GM12891 (cell line): ENCODE measurements at regions not wholly inside any gene's neighbourhood (a gene's known extent, or its start where the extent isn't known, plus 50 kb on each side); places are given as distances from the start of the nearest gene placed in this dataset.

ENCODE experiments used
- PAX5 ChIP-seq: IDR thresholded peaks from 2 replicates; pipeline ENCODE4 v1.6.1; 2011; ENCODE audit warnings: low read length, moderate library complexity, mild to moderate bottlenecking; ENCODE audit not compliant: insufficient read depth, severe bottlenecking
- POLR2A ChIP-seq: IDR thresholded peaks from 2 replicates; pipeline ENCODE4 v1.6.1; 2011; ENCODE audit warnings: low read depth, low read length, control low read depth
- POLR2AphosphoS5 ChIP-seq: IDR thresholded peaks from 2 replicates; pipeline ENCODE4 v1.6.1; 2011; ENCODE audit warnings: low read depth, low read length, control low read depth
- TAF1 ChIP-seq: IDR thresholded peaks from 2 replicates; pipeline ENCODE4 v1.6.1; 2011; ENCODE audit warnings: low read depth, low read length, control low read depth

DNA sequence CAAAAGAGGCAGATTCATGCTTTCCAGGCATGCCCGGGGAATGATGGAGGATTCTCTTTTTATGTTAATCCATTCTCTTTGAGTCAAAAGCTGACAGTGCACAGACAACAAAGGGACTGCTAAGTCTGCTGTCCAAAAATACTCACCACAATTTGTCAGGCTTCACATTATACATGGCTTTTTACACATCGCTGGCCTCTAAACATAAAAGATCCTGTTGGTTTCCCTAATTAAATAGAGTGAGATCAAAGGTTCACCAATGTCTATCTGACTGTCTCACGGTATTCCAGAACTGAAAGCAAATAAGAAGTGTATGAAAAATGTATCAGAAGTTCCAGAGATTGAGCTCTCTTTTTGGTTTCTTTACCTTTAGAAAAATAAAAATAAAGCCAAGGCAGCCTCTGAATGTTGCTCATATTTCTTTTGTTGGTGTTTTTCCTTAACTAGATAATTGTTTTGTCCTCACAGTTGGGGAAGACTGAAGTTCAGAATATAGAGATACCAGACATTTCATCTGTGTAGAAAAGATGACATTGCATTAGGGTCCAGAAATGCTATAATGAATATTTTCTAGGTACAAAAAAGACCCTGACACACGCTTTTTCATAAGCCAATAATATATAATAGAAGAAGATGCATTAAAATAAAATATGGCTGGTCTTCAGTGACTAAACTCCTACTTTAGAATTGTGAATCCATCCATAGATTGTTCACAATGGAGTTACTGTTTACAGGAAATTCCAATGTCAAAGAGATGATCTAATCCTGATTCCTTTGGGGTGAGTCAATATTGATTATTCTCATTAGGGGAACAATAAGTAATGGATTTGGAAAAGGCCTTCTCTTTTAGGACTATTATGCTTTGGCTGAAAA lies 688.2 kb upstream of the CDH6 start:
- TF ChIP-seq TAF1 (no peak), POLR2AphosphoS5 (no peak), POLR2A (no peak), PAX5 (no peak)
